DLD1 (cell line): ENCODE measurements at regions not wholly inside any gene's neighbourhood (a gene's known extent, or its start where the extent isn't known, plus 50 kb on each side); places are given as distances from the start of the nearest gene placed in this dataset.

Source experiments
- in situ Hi-C: cut with HindIII; loops from 2 replicates; pipeline ENCODE4 v1.10.0; 2017; ENCODE audit warnings: low sequenced_read_pairs

DNA sequence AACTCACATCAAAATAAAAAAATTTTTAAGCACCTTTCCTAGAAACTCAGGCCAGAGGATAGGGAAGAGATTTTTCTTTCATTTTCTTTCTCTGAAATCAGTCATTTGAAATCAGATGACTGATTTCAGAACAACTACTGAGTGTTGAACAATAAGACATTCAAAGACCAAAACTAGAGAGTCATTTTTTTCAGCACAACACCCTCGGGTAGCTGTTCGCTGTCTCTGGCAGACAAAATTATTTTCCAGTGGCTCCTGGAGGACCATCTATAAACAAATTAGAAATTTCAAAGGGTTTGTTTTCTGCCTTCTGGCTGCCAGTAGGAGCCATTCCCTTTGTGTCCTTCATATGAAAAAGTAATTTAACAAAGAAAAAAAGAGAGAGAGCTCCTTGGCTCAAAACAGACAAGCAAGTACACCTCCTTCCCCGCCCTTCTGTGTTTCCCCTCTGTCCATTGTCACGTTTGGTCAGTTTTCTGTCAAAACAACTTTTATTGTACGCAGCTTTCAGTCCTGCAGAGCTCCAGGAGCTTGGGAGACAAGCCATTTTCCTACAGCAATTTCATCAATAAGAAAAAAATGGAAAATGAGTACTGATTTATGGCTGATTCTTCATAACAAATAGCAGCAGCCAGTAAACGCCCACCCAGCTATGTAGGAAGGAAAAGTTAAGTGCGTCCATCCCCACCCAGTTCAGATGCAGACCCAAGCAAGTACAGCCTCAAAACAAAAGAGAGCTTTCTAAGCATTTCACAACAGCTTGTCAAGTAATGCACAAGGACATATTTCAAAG is 405.2 kb downstream of the ZNF608 start:
- in situ Hi-C loops: no loop called here

DNA sequence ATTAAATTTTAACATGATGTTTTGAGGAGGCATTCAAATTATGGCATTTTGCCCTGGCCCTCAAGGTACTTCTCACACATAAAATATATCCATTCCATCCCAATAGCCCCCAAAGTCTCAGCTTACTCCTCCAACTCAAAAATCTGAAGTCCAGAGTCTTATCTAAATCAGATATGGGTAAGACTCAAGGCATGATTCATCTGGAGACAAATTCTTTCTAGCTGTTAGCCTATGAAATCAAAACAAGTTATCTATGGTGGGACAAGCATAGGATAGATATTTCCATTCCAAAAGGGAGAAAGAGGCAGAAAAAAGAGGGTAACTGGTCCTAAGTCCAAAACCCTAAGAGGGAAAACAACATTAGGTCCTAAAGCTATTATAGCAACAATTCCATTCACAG is 408.4 kb downstream of the ZNF608 start:
- in situ Hi-C loops: no loop called here

- in situ Hi-C loops: no loop called here
Observed at GRCh38 chr5:124333298-124333979, 413.0 kb downstream of the ZNF608 start.

- in situ Hi-C loops: no loop called here
Observed at GRCh38 chr5:124332273-124332672, 414.2 kb downstream of the ZNF608 start.

- in situ Hi-C loops: no loop called here
Observed at GRCh38 chr5:124330595-124331220, 415.7 kb downstream of the ZNF608 start.

GRCh38 chr5:124328201-124328600 is 418.2 kb downstream of the ZNF608 start:
- in situ Hi-C loops: no loop called here

GRCh38 chr5:124318661-124319060 is 427.8 kb downstream of the ZNF608 start:
- in situ Hi-C loops: no loop called here

DNA sequence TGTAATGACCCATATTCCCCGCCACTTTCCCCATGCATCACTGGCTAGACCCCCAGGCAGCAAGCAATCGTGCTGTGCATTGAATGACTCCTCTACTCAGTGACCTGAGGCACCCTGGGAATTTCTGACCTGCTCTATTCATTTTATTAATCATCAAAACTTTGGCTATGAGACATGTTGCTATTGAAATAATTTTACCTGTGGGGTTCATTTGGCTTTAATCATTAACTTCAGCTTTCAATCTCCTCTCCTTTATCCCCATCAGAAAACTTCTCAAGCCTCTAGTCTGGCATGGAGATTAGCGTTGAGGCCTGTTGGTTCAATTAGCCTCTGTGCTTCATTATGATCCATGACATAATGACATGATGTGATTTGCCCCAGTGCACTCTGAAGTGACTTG is 429.0 kb downstream of the ZNF608 start:
- in situ Hi-C loops: no loop called here

DNA sequence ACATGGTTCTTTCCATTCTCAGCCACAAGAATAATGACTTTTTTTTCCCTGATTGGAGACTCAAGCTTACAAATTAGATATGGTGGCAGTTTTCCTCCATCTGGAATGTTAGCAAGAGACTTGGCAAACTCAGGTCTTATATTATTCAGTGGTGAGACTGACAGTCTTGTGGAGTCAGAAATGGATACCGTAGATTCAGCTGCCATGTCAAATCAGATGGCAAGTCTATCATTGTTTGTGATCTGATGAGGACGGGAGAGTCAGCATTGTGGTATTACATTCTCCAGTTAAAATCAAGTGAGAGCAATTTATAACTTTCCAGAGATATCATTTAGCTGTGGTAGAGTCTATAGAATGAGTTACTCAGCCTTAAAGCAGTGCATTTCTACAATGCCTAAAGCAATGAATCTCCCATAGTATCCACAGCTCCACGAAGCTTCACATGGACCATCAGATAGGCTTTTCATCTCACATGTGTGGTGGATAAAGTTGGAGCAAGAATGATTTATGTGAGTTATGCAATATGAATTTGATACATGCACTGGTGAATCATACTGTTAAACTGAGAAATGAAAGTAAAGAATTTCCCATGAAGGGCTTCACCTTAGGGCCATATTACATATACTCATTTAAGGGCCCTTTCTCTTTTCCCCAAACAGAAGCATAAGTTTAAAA is 430.6 kb downstream of the ZNF608 start:
- in situ Hi-C loops: no loop called here

GRCh38 chr5:124310453-124310852 is 436.0 kb downstream of the ZNF608 start:
- in situ Hi-C loops: no loop called here

GRCh38 chr5:124309241-124309980 is 437.0 kb downstream of the ZNF608 start:
- in situ Hi-C loops: no loop called here

- in situ Hi-C loops: no loop called here
Observed at GRCh38 chr5:124303366-124303765, 443.1 kb downstream of the ZNF608 start.

- in situ Hi-C loops: no loop called here
Observed at GRCh38 chr5:124302533-124302932, 443.9 kb downstream of the ZNF608 start.

DNA sequence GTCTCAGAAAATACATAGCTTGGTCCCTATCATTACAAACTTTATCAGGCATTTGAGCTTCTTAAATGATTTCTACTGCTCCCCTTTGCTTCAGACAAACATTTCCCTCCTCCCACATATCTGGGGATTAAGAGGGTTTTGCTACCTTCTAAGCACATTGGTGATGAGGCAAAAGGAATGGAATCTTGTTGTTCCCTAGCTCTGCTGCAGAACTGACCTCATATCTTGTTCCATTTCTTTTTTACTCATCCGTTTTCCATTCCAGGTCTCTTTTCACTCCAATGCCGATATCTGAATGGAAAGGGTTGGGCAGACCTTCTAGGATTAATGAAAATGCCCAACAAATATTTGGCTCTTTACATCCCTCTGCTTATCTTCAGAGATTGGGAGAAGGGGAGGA is 444.6 kb downstream of the ZNF608 start:
- in situ Hi-C loops: no loop called here

DNA sequence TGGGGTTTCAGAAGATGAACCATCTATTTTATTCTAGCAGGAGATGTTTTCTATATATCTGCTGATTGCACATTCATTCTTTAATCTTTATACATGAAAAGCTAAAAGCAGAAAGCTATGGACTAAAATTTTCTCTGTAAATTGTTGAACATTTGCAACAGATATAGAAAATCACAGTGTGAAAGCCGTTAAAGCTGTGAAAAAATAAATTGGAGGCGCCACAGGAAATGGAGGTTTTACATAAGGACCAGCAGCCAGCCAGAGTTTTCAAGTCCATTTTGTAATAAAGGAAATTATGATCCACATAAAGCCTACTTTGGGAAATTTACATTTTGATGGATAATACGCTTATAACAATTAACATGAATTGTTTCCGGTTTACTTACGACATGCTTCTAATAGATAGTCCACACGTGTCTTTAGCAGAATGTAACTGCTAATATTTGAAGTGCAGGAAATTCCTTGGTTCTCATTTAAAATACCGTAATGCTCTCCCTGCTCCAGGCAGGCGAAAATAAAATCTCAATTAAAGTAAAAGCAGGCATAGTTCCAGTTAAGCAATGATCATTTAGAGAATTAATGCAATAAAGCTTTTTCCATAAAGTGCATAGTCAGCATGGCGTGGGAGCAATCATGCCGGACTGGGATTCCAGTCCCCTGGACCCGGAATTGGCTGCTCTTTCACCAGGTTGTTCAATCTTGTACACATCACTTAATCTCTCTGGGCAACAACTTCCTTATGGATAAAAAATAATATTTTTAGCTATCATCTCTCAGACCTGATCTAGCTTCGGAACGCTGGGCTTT is 445.4 kb downstream of the ZNF608 start:
- in situ Hi-C loops: no loop called here

GRCh38 chr5:124297826-124298225 is 448.6 kb downstream of the ZNF608 start:
- in situ Hi-C loops: no loop called here

- in situ Hi-C loops: no loop called here
Observed at GRCh38 chr5:124292322-124292855, 454.1 kb downstream of the ZNF608 start.

- in situ Hi-C loops: no loop called here
Observed at GRCh38 chr5:124289641-124290311, 456.7 kb downstream of the ZNF608 start.

GRCh38 chr5:124289130-124289529 is 457.3 kb downstream of the ZNF608 start:
- in situ Hi-C loops: no loop called here
